ENCODE measurements at regions not wholly inside any gene's neighbourhood (a gene's known extent, or its start where the extent isn't known, plus 50 kb on each side); places are given as distances from the start of the nearest gene placed in this dataset.

- TF ChIP-seq CTCF (conservative IDR thresholded peaks at IDR 0.05 in 1 of 2, IDR thresholded peaks at IDR 0.05 in 1 of 2; ENCODE audit: extremely low read depth in 1 of 2, insufficient read depth in 1 of 2, low read depth in 1 of 2, low read length in 2 of 2) = no peak
- TF ChIP-seq EZH2 (IDR thresholded peaks at IDR 0.05; ENCODE audit: borderline replicate concordance, low read length) = no peak
These were observed 470.7 kb downstream of the TSHZ3 start for GRCh38 chr19:30878495-30878894.

Measured in mammary epithelial cell (primary cell).